Prostate gland (tissue), 2 donors: ENCODE measurements at regions not wholly inside any gene's neighbourhood (a gene's known extent, or its start where the extent isn't known, plus 50 kb on each side); places are given as distances from the start of the nearest gene placed in this dataset.

Experiments used
- CTCF ChIP-seq, 4 experiments: fragments of 200-600 bp in 2 of 4; fragments of 450-650 bp in 2 of 4; sonication (generic) in 2 of 4; IDR thresholded peaks; 1 replicate in 3 of 4; 2 replicates in 1 of 4; pipeline ENCODE4 v1.5.1; 2016 to 2019; ENCODE audit warnings: antibody characterized with exemption in 4 of 4, mild to moderate bottlenecking in 2 of 4, moderate library complexity in 2 of 4
- POLR2A ChIP-seq: fragments of 450-650 bp; IDR thresholded peaks from one replicate; pipeline ENCODE4 v1.6.1; 2016; ENCODE audit warnings: antibody characterized with exemption, mild to moderate bottlenecking
- POLR2AphosphoS5 ChIP-seq: sonication (generic); formaldehyde crosslinking; IDR thresholded peaks from one replicate; pipeline ENCODE4 v1.6.1; 2017; ENCODE audit warnings: antibody characterized with exemption

- no peak for TF ChIP-seq CTCF (IDR thresholded peaks at IDR 0.05)
- no peak for TF ChIP-seq POLR2A
- TF ChIP-seq POLR2AphosphoS5 = no peak
These were observed 1193.7 kb downstream of the RPA4 start for GRCh38 chrX:98077440-98077839.
